Left ventricle myocardium inferior (tissue), 1 donor: ENCODE measurements at regions not wholly inside any gene's neighbourhood (a gene's known extent, or its start where the extent isn't known, plus 50 kb on each side); places are given as distances from the start of the nearest gene placed in this dataset.

Experiments used
- DNase-seq: peaks from one replicate; pipeline ENCODE4 v3.0.0-alpha.2; 2020
- H3K27ac ChIP-seq: fragments of 200-600 bp; replicated peaks from 2 replicates; pipeline ENCODE4 v1.8.0; 2021
- H3K27me3 ChIP-seq: fragments of 200-600 bp; 2 replicates; pipeline ENCODE4 v1.8.0; 2021; ENCODE audit warnings: low read depth
- H3K36me3 ChIP-seq: fragments of 200-600 bp; 2 replicates; pipeline ENCODE4 v1.8.0; 2021
- H3K4me1 ChIP-seq: fragments of 200-600 bp; 2 replicates; pipeline ENCODE4 v1.8.0; 2021
- H3K4me3 ChIP-seq: fragments of 200-600 bp; 2 replicates; pipeline ENCODE4 v1.8.0; 2021; ENCODE audit warnings: mild to moderate bottlenecking, moderate library complexity
- H3K9me3 ChIP-seq: fragments of 200-600 bp; replicated peaks from 2 replicates; pipeline ENCODE4 v1.8.0; 2021
- CTCF ChIP-seq: fragments of 200-600 bp; IDR thresholded peaks from 2 replicates; pipeline ENCODE4 v1.8.0; 2021; ENCODE audit warnings: antibody characterized with exemption, mild to moderate bottlenecking, borderline replicate concordance
- intact Hi-C: fragments of 100-400 bp; cut with micrococcal nuclease; formaldehyde crosslinking; loops from one replicate; pipeline ENCODE4 v1.11.0; 2022
- donor health status: DM: no; HTN: yes; CAD: no; lungs with severe emphysema.

- no peaks in the 10 kb centered on the region for H3K9me3 ChIP-seq
- no peaks in the 10 kb centered on the region for H3K27me3 ChIP-seq
- no peak for TF ChIP-seq CTCF
- H3K27ac ChIP-seq: no peak overlapping the region
- no peak overlapping the region for H3K4me3 ChIP-seq
- no peak for DNase-seq
- intact Hi-C loops: no loop called here
- H3K36me3 ChIP-seq: no peaks in the 10 kb centered on the region
- H3K4me1 ChIP-seq: no peaks in the 10 kb centered on the region
These were observed 616.8 kb upstream of the VRK2 start for GRCh38 chr2:57429831-57430230.

GRCh38 chr2:57432528-57432927 lies 614.1 kb upstream of the VRK2 start:
- DNase-seq: no peak
- Histone ChIP-seq H3K36me3 (no peaks in the 10 kb centered on the region), H3K27me3 (no peaks in the 10 kb centered on the region), H3K4me3 (no peak overlapping the region), H3K9me3 (no peaks in the 10 kb centered on the region), H3K4me1 (no peaks in the 10 kb centered on the region), H3K27ac (no peak overlapping the region)
- intact Hi-C loops: no loop called here
- TF ChIP-seq CTCF: no peak

- Histone ChIP-seq H3K4me1 (no peaks in the 10 kb centered on the region), H3K36me3 (no peaks in the 10 kb centered on the region), H3K9me3 (no peaks in the 10 kb centered on the region), H3K27ac (no peak overlapping the region), H3K27me3 (no peaks in the 10 kb centered on the region), H3K4me3 (no peak overlapping the region)
- no peak for TF ChIP-seq CTCF
- intact Hi-C loops: no loop called here
- no peak for DNase-seq
These were observed 612.2 kb upstream of the VRK2 start for GRCh38 chr2:57434441-57434840.

GRCh38 chr2:57434972-57435371 lies 611.6 kb upstream of the VRK2 start:
- H3K27me3 ChIP-seq: no peaks in the 10 kb centered on the region
- intact Hi-C loops: no loop called here
- no peak for TF ChIP-seq CTCF
- no peak overlapping the region for H3K27ac ChIP-seq
- H3K4me3 ChIP-seq: no peak overlapping the region
- no peak for DNase-seq
- H3K4me1 ChIP-seq: no peaks in the 10 kb centered on the region
- no peaks in the 10 kb centered on the region for H3K36me3 ChIP-seq
- no peaks in the 10 kb centered on the region for H3K9me3 ChIP-seq

GRCh38 chr2:57437077-57437476 lies 609.5 kb upstream of the VRK2 start:
- no peaks in the 10 kb centered on the region for H3K36me3 ChIP-seq
- no peaks in the 10 kb centered on the region for H3K9me3 ChIP-seq
- no peak overlapping the region for H3K27ac ChIP-seq
- intact Hi-C loops: no loop called here
- DNase-seq: no peak
- no peaks in the 10 kb centered on the region for H3K4me1 ChIP-seq
- no peaks in the 10 kb centered on the region for H3K27me3 ChIP-seq
- no peak for TF ChIP-seq CTCF
- H3K4me3 ChIP-seq: no peak overlapping the region

- Histone ChIP-seq H3K9me3 (no peaks in the 10 kb centered on the region), H3K4me3 (no peak overlapping the region), H3K4me1 (no peaks in the 10 kb centered on the region), H3K36me3 (no peaks in the 10 kb centered on the region), H3K27ac (no peak overlapping the region), H3K27me3 (no peaks in the 10 kb centered on the region)
- intact Hi-C loops: no loop called here
- no peak for DNase-seq
- no peak for TF ChIP-seq CTCF
These were observed 606.2 kb upstream of the VRK2 start for GRCh38 chr2:57440437-57440836.
